SK-MEL-5 (cell line): ENCODE measurements at regions not wholly inside any gene's neighbourhood (a gene's known extent, or its start where the extent isn't known, plus 50 kb on each side); places are given as distances from the start of the nearest gene placed in this dataset.
"Not testable (repeated sequence)": the region's sequence is repeated elsewhere in the genome, so short reads cannot be mapped to it uniquely, and the experiment has no call there.

Experiments
- DNase-seq: peaks from one replicate; pipeline ENCODE4 v3.0.0-alpha.2; 2016; ENCODE audit warnings: low read depth, low spot score
- in situ Hi-C: cut with HindIII; loops from 2 replicates; pipeline ENCODE4 v1.10.0; 2016; ENCODE audit warnings: low sequenced_read_pairs, high pct_unique_total_duplicates, low pct_unique_long_range_greater_than_20kb

- in situ Hi-C loops = no loop called here
- DNase-seq = peak; percentile 63
Measured at GRCh38 chr4:66769441-66769840, 775.9 kb downstream of the CENPC start.

- in situ Hi-C loops = no loop called here
- no peak for DNase-seq
Measured at GRCh38 chr4:66767442-66767841, 777.9 kb downstream of the CENPC start.

GRCh38 chr4:66766557-66766956, 778.7 kb downstream of the CENPC start:
- in situ Hi-C loops = no loop called here
- no peak for DNase-seq

GRCh38 chr4:66750273-66750672, 795.0 kb downstream of the CENPC start:
- no peak for DNase-seq
- in situ Hi-C loops = no loop called here

GRCh38 chr4:66746918-66747317, 798.4 kb downstream of the CENPC start:
- in situ Hi-C loops, DNase-seq: not testable (repeated sequence)

- in situ Hi-C loops = no loop called here
- DNase-seq = no peak
Measured at GRCh38 chr4:66741081-66741480, 804.2 kb downstream of the CENPC start.

GRCh38 chr4:66736606-66737005, 808.7 kb downstream of the CENPC start:
- in situ Hi-C loops = no loop called here

GRCh38 chr4:66728280-66728679, 817.0 kb downstream of the CENPC start:
- in situ Hi-C loops = no loop called here
- DNase-seq = no peak

More at GRCh38 chr4:66736606-66737005, 808.7 kb downstream of the CENPC start:
- DNase-seq = peak; percentile 89

GRCh38 chr4:66712301-66712921, 832.9 kb downstream of the CENPC start:
- in situ Hi-C loops, DNase-seq: not testable (repeated sequence)

GRCh38 chr4:66704243-66704642, 841.1 kb downstream of the CENPC start:
- in situ Hi-C loops = no loop called here
- DNase-seq = no peak

GRCh38 chr4:66694739-66695138, 850.6 kb downstream of the CENPC start:
- in situ Hi-C loops = no loop called here
- no peak for DNase-seq

- in situ Hi-C loops = no loop called here
- DNase-seq = no peak
Measured at GRCh38 chr4:66693694-66694093, 851.6 kb downstream of the CENPC start.

GRCh38 chr4:66691101-66691500, 854.2 kb downstream of the CENPC start:
- peak; percentile 23 for DNase-seq

GRCh38 chr4:66688674-66689073, 856.6 kb downstream of the CENPC start:
- peak; percentile 54 for DNase-seq
- in situ Hi-C loops = no loop called here

More at GRCh38 chr4:66691101-66691500, 854.2 kb downstream of the CENPC start:
- in situ Hi-C loops = no loop called here

GRCh38 chr4:66687459-66687858, 857.8 kb downstream of the CENPC start:
- no peak for DNase-seq
- in situ Hi-C loops = no loop called here

- in situ Hi-C loops = no loop called here
- no peak for DNase-seq
Measured at GRCh38 chr4:66681962-66682361, 863.3 kb downstream of the CENPC start.

GRCh38 chr4:66667249-66667648, 878.1 kb downstream of the CENPC start:
- no peak for DNase-seq
- in situ Hi-C loops = no loop called here

- no peak for DNase-seq
- in situ Hi-C loops = no loop called here
Measured at GRCh38 chr4:66662620-66663019, 882.7 kb downstream of the CENPC start.

GRCh38 chr4:66658809-66659208, 886.5 kb downstream of the CENPC start:
- DNase-seq = no peak
- in situ Hi-C loops = no loop called here

- no peak for DNase-seq
- in situ Hi-C loops = no loop called here
Measured at GRCh38 chr4:66655505-66655904, 889.8 kb downstream of the CENPC start.
